HG02623 (cell line): ENCODE measurements at regions not wholly inside any gene's neighbourhood (a gene's known extent, or its start where the extent isn't known, plus 50 kb on each side); places are given as distances from the start of the nearest gene placed in this dataset.

Experiments used
- ATAC-seq: cut with Tn5 transposase; IDR thresholded peaks from one replicate; pipeline ENCODE4 v1.9.1; 2021; ENCODE audit warnings: moderate library complexity; ENCODE audit not compliant: unreplicated experiment

- ATAC-seq, result no peak
These were observed 107.7 kb upstream of the NFE2L3 start for GRCh38 chr7:26044320-26044719.

DNA sequence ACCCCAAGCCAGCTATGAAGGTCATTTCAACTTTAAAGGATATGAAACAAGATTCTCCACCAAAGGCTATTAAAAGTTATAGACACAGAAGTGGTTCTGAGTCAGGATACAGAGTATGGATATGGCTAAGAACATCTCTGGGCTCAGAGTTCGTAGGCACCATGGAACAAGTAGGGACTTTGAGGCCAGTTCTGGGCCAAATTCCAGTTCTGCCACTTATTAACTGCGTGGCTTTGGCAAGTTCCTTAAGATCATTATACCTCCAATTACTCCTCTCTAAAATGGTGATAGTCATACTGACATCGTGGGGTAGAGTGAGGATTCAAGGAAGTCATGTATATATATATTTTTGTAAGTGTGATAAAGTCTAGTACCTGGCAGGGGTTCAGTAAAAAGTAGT is 105.8 kb upstream of the NFE2L3 start:
- no peak for ATAC-seq

DNA sequence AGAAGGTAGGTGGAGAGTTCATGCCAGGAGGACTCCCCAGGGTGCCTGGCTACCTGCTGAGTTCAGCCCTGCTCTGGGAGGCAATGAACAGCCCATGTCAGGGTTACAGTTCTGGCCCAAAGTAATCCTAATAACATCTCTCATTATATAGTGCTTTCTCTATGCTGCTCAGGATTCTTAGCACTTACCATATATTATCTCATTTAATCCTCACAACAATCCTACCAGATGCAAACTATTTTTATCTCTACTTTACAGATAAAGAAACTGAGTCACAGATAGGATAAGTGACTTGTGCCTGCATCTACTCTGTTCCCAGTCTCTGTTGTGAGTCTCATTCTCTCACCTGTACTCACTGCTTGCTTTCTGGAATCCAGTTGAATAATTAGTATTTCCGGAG is 105.1 kb upstream of the NFE2L3 start:
- ATAC-seq, result no peak

GRCh38 chr7:26048663-26049062 is 103.3 kb upstream of the NFE2L3 start:
- no peak for ATAC-seq

GRCh38 chr7:26049081-26049480 is 102.9 kb upstream of the NFE2L3 start:
- ATAC-seq, result no peak

DNA sequence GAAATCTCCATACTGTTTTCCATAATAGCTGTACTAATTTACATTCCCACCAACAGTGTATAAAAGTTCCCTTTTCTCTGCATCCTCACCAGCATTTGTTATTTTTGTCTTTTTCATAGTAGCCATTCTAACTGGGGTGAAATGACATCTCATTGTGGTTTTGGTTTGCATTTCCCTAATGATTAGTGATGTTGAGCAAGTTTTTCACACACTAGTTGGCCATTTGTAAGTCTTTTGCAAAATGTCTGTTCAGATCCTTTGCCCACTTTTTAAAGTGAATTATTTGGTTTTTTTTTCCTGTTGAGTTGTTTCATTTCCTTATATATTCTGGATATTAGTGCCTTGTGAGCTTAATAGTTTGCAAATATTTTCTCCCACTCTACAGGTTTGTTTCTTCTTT is 101.0 kb upstream of the NFE2L3 start:
- no peak for ATAC-seq

DNA sequence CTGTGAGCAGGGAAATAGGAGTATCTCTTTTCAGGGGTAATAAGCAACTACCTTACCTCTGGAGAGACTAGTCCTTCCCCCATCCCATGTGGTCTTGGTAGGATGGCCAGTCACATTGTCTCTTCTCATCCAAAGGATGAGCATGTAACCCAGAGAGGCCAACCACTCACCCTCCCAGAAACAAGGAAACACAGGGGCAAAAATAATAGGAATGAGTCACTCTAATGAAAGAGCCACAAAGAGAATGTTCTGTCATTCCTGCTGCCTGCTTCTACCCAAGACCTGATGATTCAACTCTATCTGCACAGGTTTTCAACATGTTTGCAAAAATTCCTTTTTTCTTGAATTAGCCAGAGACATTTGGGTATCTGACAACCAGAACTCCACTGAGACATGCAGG is 99.3 kb upstream of the NFE2L3 start:
- no peak for ATAC-seq

GRCh38 chr7:26054386-26054785 is 97.6 kb upstream of the NFE2L3 start:
- no peak for ATAC-seq

- ATAC-seq, result no peak
These were observed 96.8 kb upstream of the NFE2L3 start for GRCh38 chr7:26055241-26055640.

DNA sequence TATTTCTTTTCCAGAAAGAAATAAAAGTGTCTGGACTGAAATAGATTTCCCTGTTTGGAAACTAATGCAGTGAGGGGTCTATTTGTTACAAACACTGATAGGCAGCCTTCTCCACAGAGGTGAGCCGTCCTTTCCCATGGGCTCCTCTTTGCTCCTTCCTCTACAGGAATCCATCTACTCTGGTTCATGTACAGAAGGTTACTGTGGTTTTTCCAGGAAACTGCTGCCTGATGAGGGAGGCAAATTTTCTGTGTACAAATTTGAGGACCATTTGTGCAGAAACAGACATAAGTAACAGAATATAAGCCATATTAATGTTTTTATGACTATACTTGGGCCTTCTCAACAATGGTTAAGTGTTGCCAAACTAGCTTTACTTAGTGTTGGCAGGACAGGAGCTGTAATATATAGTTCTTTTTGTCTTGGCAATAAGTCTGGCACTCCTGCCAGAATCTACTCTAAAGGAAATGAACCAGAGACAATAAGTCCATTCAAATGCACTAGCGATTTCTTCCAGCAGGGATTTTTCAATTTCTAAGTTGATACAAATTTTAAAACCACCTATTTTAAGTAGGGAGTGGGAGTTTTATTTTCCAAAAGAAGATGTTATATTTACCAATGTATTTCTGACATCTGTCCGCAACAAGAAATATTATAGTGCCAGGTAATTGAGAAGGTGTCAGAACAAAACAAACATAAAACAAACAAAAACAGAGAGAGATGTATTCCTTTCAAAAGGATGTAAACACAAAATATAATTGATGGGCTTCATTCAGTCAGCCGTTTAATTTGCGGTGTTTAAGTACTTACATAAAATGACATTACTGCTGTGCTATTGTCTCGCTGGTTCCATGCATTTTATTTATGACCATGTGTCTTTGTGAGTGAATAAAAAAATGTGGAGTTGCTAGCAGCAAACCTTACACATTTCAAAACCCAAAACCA is 91.0 kb upstream of the NFE2L3 start:
- no peak for ATAC-seq

DNA sequence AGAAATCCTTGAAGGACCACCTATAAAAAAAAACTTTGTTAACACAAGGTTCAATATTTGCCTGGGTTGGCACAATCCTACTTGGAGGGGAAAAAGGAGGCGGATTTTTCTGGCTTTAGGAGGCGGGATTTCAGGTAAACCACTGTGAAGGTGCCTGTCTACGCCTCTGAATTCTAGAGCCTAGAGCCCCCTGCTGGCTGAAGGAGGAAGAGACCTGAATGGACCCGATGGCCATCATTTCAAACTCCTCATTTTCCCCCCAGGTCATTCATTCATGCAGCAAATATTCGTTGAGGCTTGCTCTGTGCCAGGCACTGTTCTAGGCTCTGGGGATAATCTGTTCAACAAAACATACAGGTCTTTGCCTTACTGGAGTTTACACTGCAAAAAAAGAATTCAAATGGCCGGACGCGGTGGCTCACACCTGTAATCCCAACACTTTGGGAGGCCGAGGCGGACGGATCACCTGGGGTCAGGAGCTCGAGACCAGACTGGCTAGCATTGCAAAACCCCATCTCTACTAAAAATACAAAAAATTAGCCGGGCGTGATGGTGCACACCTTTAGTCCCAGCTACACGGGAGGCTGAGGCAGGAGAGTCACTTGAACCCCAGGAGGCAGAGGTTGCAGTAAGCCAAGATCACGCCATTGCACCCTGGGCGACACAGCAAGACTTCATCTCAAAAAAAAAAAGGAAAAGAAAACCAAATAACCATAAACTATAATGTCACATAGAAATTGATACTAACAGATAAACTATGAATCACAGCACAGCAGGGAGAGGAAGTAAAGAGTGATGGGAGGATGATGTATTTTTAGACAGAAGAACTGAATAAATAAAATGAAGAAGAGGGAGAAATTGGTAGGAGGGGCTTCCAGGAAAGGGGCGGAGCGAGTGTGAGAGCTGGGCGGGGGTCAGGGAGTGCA is 90.1 kb upstream of the NFE2L3 start:
- ATAC-seq, result no peak

DNA sequence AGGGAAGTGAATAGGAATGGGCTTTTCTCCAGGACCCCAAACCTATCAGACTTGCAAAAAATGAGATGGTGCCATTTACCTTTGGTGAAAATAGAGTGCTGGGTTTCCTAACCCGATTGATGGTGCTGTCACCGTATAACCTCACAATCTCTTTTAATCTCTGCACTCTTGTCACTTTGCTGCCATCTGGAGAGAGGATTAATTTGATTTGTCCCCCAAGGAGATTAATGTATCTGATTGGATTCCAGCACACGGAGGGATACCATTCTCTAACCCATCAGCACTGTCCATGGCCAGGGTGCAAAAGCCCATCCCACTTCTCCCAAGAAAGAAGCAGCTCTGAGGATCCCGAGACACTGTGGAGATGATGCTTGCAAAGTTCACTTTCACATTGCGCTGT is 86.3 kb upstream of the NFE2L3 start:
- ATAC-seq, result no peak

- ATAC-seq, result no peak
These were observed 85.3 kb upstream of the NFE2L3 start for GRCh38 chr7:26066736-26067135.

GRCh38 chr7:26070290-26070689 is 81.7 kb upstream of the NFE2L3 start:
- no peak for ATAC-seq

DNA sequence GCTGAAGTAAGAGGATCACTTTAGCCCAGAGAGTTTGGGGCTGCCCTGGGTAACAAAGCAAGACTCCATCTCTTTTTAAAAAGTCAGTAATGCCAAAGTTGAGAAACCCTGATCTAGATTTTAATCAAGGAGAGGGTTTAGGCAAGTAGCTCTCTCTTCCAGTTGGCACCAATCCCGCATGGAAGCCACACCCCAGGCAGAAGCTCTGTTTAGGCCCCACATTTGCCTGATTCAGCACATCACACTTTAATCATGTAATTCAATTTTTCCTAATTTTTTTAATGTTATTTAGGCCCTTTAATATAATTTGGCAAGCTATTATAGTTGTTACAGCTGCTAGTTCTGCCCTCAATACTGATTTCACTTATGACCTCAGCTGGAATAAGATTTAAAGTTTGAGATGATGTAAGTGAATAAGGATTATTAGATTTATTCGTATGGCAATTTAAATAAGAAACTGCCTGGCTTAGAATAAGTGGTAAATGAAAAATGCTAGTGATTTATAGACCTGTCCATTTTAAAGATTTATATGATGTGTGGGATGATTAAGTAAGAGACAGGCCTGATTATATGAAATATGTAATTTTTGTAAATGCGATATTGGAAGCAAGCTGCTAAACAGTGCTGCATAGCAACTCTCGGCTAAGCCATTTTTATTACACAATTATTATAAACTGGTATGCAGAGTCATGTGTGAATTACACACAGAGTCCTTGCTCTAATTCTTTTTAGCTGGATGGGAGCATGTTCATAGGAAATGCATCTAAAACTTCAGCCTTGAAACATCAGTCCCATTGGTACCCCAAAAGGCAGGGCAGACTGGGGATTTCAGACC is 80.2 kb upstream of the NFE2L3 start:
- no peak for ATAC-seq

GRCh38 chr7:26073041-26073440 is 79.0 kb upstream of the NFE2L3 start:
- no peak for ATAC-seq

- no peak for ATAC-seq
These were observed 77.1 kb upstream of the NFE2L3 start for GRCh38 chr7:26074919-26075318.

GRCh38 chr7:26076691-26077090 is 75.3 kb upstream of the NFE2L3 start:
- no peak for ATAC-seq

- peak; percentile 96 for ATAC-seq
These were observed 73.3 kb upstream of the NFE2L3 start for GRCh38 chr7:26078437-26079336.

DNA sequence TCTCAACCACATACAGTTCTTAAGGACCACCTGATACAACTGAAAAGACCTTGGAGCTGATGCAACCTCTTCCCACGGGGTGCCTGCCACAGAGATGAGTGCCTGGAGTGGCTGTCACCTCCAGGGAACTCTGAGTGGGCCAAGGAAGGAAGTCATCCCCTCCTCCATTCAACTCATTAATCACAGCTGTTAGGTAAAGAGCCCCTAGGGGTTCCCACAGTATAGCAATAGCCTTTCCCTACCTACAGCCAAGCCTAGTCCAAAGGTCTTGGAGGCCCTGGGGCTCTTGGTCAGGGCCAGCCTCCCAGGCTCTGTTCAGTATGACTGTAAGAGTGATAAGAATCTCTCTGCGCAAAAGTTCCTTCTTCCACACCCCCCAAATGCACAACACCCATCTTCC is 70.4 kb upstream of the NFE2L3 start:
- ATAC-seq, result no peak
